OCI-LY7 (cell line): ENCODE measurements at regions not wholly inside any gene's neighbourhood (a gene's known extent, or its start where the extent isn't known, plus 50 kb on each side); places are given as distances from the start of the nearest gene placed in this dataset.

Source experiments
- BruUV-seq: library from RNA; stranded (reverse); fragments of 400-500 nt; replicated peaks from 2 replicates; lab custom pipeline; 2021; lab: Mats Ljungman, UMichigan
- CTCF ChIA-PET: fragments of 300-600 bp; sonication (Branson Sonifier 250); formaldehyde crosslinking; loops from one replicate; lab custom pipeline; 2022; ENCODE audit warnings: antibody characterized with exemption; ENCODE audit not compliant: unreplicated experiment; lab: Charles Lee
- POLR2A ChIA-PET: fragments of 300-600 bp; sonication (Branson Sonifier 250); formaldehyde crosslinking; loops from one replicate; lab custom pipeline; 2022; ENCODE audit warnings: antibody characterized with exemption; lab: Charles Lee
- DNase-seq: peaks from one replicate; pipeline ENCODE4 v3.0.0-alpha.2; 2015; ENCODE audit warnings: low spot score
- H2AFZ ChIP-seq: fragments of 200-600 bp; sonication (generic), shearing (Covaris generic); 2 replicates; pipeline ENCODE4 v1.6.1; 2014; ENCODE audit warnings: mild to moderate bottlenecking, antibody characterized with exemption, low read length, moderate library complexity
- H3K27ac ChIP-seq: fragments of 200-600 bp; sonication (generic); 2 replicates; pipeline ENCODE4 v1.5.1; 2014; ENCODE audit warnings: mixed run types, low read depth, mild to moderate bottlenecking, moderate library complexity, low read length, inconsistent platforms; ENCODE audit not compliant: poor library complexity, severe bottlenecking
- H3K36me3 ChIP-seq: fragments of 200-600 bp; sonication (generic); 2 replicates; pipeline ENCODE4 v1.6.1; 2014; ENCODE audit warnings: mild to moderate bottlenecking, antibody characterized with exemption, low read length, moderate library complexity, mixed read lengths; ENCODE audit not compliant: insufficient read depth
- H3K4me1 ChIP-seq: fragments of 200-600 bp; sonication (generic); 2 replicates; pipeline ENCODE4 v1.5.1; 2014; ENCODE audit warnings: mild to moderate bottlenecking, low read length; ENCODE audit not compliant: insufficient read depth, poor library complexity, severe bottlenecking
- H3K4me2 ChIP-seq: fragments of 200-600 bp; sonication (generic); 2 replicates; pipeline ENCODE4 v1.6.1; 2014; ENCODE audit warnings: mild to moderate bottlenecking, low read length
- H3K4me3 ChIP-seq: fragments of 200-600 bp; sonication (generic); 2 replicates; pipeline ENCODE4 v1.5.1; 2014; ENCODE audit warnings: mild to moderate bottlenecking, low read depth, low read length; ENCODE audit not compliant: poor library complexity, severe bottlenecking
- H3K79me2 ChIP-seq: fragments of 200-600 bp; sonication (generic); 2 replicates; pipeline ENCODE4 v1.6.1; 2016; ENCODE audit warnings: low read depth, mild to moderate bottlenecking, low read length, moderate library complexity, mixed read lengths; ENCODE audit not compliant: insufficient read depth
- H3K9me2 ChIP-seq: fragments of 200-600 bp; sonication (generic); 2 replicates; pipeline ENCODE4 v1.6.1; 2016; ENCODE audit warnings: mild to moderate bottlenecking, low read length, mixed read lengths; ENCODE audit not compliant: insufficient read depth
- H3K9me3 ChIP-seq: fragments of 200-600 bp; sonication (generic); 2 replicates; pipeline ENCODE4 v1.6.1; 2014; ENCODE audit warnings: mild to moderate bottlenecking, mixed run types, low read length, mixed read lengths
- H4K20me1 ChIP-seq: fragments of 200-600 bp; sonication (generic); 2 replicates; pipeline ENCODE4 v1.6.1; 2014; ENCODE audit warnings: mild to moderate bottlenecking, antibody characterized with exemption, low read length, moderate library complexity, mixed read lengths; ENCODE audit not compliant: insufficient read depth
- EZH2phosphoT487 ChIP-seq: fragments of 200-600 bp; sonication (generic); IDR thresholded peaks from 2 replicates; pipeline ENCODE4 v1.6.1; 2018; ENCODE audit warnings: low read depth, borderline replicate concordance, mild to moderate bottlenecking, mixed run types, antibody characterized with exemption, low read length, moderate library complexity, mixed read lengths
- intact Hi-C: fragments of 100-400 bp; cut with micrococcal nuclease; formaldehyde crosslinking; loops from one replicate; pipeline ENCODE4 v1.10.0; 2022; ENCODE audit not compliant: unreplicated experiment
- TF ChIP-seq, protein P1 (sequence below): fragments of 200-600 bp; sonication (generic); conservative IDR thresholded peaks from 2 replicates; pipeline ENCODE4 v1.5.1; 2014; ENCODE audit warnings: mild to moderate bottlenecking, antibody characterized with exemption, low read length, moderate library complexity, mixed read lengths

DNA sequence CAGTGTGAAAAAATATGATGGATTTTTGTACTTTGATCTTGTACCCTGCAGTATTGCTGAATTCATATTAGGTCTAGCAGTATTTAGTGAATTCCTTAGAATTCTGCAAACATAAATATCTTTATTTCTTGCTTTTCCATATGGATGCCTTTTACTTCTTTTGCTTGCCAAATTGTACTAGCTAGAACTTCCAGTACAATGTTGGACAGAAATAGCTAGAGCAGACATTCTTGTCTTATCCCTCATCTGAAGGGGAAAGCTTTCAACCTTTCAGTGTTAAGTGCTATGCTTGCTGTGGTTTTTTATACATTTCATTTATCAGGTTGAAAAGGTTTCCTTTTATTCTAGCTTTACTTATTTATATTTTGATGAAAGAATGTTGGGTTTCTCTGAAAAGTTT, 1321.9 kb upstream of the CHAC2 start:
- Histone ChIP-seq H3K4me3 (no peak overlapping the region), H4K20me1 (no peaks in the 10 kb centered on the region), H3K4me1 (no peaks in the 10 kb centered on the region), H3K9me2 (no peaks in the 10 kb centered on the region), H3K4me2 (no peak overlapping the region), H2AFZ (no peak overlapping the region), H3K9me3 (no peaks in the 10 kb centered on the region), H3K79me2 (no peaks in the 10 kb centered on the region), H3K27ac (no peak overlapping the region), H3K36me3 (no peaks in the 10 kb centered on the region)
- DNase-seq, result no peak
- intact Hi-C loops, result no loop called here
- ChIA-PET POLR2A (no interaction called here), CTCF (no interaction called here)
- TF ChIP-seq, protein P1, sequence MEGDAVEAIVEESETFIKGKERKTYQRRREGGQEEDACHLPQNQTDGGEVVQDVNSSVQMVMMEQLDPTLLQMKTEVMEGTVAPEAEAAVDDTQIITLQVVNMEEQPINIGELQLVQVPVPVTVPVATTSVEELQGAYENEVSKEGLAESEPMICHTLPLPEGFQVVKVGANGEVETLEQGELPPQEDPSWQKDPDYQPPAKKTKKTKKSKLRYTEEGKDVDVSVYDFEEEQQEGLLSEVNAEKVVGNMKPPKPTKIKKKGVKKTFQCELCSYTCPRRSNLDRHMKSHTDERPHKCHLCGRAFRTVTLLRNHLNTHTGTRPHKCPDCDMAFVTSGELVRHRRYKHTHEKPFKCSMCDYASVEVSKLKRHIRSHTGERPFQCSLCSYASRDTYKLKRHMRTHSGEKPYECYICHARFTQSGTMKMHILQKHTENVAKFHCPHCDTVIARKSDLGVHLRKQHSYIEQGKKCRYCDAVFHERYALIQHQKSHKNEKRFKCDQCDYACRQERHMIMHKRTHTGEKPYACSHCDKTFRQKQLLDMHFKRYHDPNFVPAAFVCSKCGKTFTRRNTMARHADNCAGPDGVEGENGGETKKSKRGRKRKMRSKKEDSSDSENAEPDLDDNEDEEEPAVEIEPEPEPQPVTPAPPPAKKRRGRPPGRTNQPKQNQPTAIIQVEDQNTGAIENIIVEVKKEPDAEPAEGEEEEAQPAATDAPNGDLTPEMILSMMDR, result no peak
- TF ChIP-seq EZH2phosphoT487, result no peak
- no TSS peak for BruUV-seq

DNA sequence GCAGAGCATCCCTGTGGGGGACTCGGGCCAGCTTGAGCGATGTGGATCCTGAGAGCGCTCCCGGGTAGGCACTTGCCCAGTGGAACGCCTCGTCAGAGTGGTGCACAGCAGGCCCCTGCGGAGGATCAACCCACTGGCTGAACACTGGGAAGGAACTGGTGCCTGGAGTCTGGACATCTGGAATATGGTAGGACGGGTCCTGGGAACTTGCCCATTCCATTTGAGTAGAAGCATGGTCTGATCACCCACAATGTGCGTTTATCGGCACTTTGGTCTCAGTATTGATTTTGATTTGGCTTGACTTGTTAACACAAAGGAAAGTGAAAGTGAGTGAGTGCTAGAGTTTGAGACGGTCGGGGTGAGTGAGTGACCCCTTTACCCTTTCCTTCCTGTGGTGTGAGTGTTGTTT, 1336.2 kb upstream of the CHAC2 start:
- ChIA-PET POLR2A (no interaction called here), CTCF (no interaction called here)
- intact Hi-C loops, result no loop called here
- H3K4me2 ChIP-seq, result no peak overlapping the region
- H3K4me1 ChIP-seq, result no peaks in the 10 kb centered on the region
- H3K9me3 ChIP-seq, result no peaks in the 10 kb centered on the region
- BruUV-seq, result no TSS peak
- TF ChIP-seq, protein P1, result no peak
- TF ChIP-seq EZH2phosphoT487, result no peak
- no peaks in the 10 kb centered on the region for H3K9me2 ChIP-seq
- no peak for DNase-seq
- no peak overlapping the region for H3K4me3 ChIP-seq
- H4K20me1 ChIP-seq, result no peaks in the 10 kb centered on the region
- no peaks in the 10 kb centered on the region for H3K79me2 ChIP-seq
- no peak overlapping the region for H3K27ac ChIP-seq
- no peaks in the 10 kb centered on the region for H3K36me3 ChIP-seq
- H2AFZ ChIP-seq, result no peak overlapping the region

DNA sequence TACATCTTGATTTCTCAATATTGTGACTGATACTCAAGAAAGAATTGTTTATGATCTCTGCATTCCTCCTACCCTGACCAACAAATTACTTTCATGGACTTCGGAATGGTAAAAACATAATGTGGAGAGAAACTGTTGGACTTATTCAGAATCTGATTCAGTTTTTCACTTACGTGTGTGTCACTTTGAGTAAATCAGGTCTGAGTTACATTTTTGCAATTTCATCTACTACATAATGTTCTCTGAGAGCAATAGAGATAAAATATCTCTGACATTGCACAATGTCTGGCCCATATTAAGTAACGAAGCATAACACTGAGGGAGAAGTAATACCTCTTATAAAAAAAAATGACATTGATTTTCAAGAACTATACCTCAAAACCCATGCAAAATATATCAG, 1337.9 kb upstream of the CHAC2 start:
- ChIA-PET CTCF (no interaction called here), POLR2A (no interaction called here)
- no peaks in the 10 kb centered on the region for H3K9me3 ChIP-seq
- no peaks in the 10 kb centered on the region for H3K79me2 ChIP-seq
- H3K4me1 ChIP-seq, result no peaks in the 10 kb centered on the region
- H3K9me2 ChIP-seq, result no peaks in the 10 kb centered on the region
- no peak overlapping the region for H3K4me2 ChIP-seq
- intact Hi-C loops, result no loop called here
- BruUV-seq, result no TSS peak
- DNase-seq, result no peak
- no peaks in the 10 kb centered on the region for H3K36me3 ChIP-seq
- no peak overlapping the region for H3K4me3 ChIP-seq
- no peaks in the 10 kb centered on the region for H4K20me1 ChIP-seq
- no peak for TF ChIP-seq EZH2phosphoT487
- TF ChIP-seq, protein P1, result no peak
- no peak overlapping the region for H2AFZ ChIP-seq
- no peak overlapping the region for H3K27ac ChIP-seq
